Right cardiac atrium (tissue), 5 donors: ENCODE measurements at regions not wholly inside any gene's neighbourhood (a gene's known extent, or its start where the extent isn't known, plus 50 kb on each side); places are given as distances from the start of the nearest gene placed in this dataset.
"Not testable (repeated sequence)": the region's sequence is repeated elsewhere in the genome, so short reads cannot be mapped to it uniquely, and the experiment has no call there.

Source experiments
- ATAC-seq, 2 donors: fragments of 200-7000 bp; cut with Tn5 transposase; one replicate each; pipeline versions ENCODE4 v1.8.0 to v1.9.1; 2020; ENCODE audit warnings: moderate library complexity in 2 of 2, mild to moderate bottlenecking in 1 of 2
- DNase-seq, 3 donors: peaks; one replicate each; pipeline ENCODE4 v3.0.0-alpha.2; 2020
- H3K27ac ChIP-seq: one replicate; pipeline ENCODE4 v1.5.1; 2013; ENCODE audit warnings: mild to moderate bottlenecking, low read length, control low read depth, moderate library complexity
- H3K27me3 ChIP-seq: one replicate; pipeline ENCODE4 v1.6.1; 2013; ENCODE audit not compliant: control insufficient read depth, insufficient read depth
- H3K4me1 ChIP-seq: one replicate; pipeline ENCODE4 v1.6.1; 2013; ENCODE audit warnings: low read length; ENCODE audit not compliant: control insufficient read depth, insufficient read depth
- H3K4me3 ChIP-seq: one replicate; pipeline ENCODE4 v1.5.1; 2013; ENCODE audit warnings: low read length, control low read depth
- H3K9me3 ChIP-seq: one replicate; pipeline ENCODE4 v1.6.1; 2013; ENCODE audit warnings: low read length; ENCODE audit not compliant: control insufficient read depth
- WGBS: extraction: QIAGEN DNeasy Blood & Tissue Kit; methylation state at CpG from one replicate; pipeline ENCODE4 v1.1.7; 2013; 5-methylcytosine and 5-hydroxymethylcytosine counted together
- intact Hi-C, 4 donors: fragments of 100-400 bp; cut with DNase I; formaldehyde crosslinking; loops; one replicate each; pipeline versions ENCODE4 v1.11.0 to v1.14.0; 2022 to 2023
- donor health status: healthy with polysubstance abuse.
- donor health status: DM: no; HTN: yes; CAD: no.
- donor health status: DM: no; HTN: no; CAD: no.
- donor health status: DM: no; HTN: yes; CAD: no; lungs with severe emphysema.
- donor health status: DM: yes; HTN: yes; CAD: no.

- no peak overlapping the region for H3K27ac ChIP-seq
- WGBS = 41% methylated on average over 2 of the region's 2 CpGs
- intact Hi-C loops = no loop called here
- no peaks in the 10 kb centered on the region for H3K4me1 ChIP-seq
- DNase-seq = no peak
- no peaks in the 10 kb centered on the region for H3K9me3 ChIP-seq
- H3K4me3 ChIP-seq = no peak overlapping the region
- no peak for ATAC-seq
- H3K27me3 ChIP-seq = no peaks in the 10 kb centered on the region
These were observed 1816.2 kb upstream of the FLRT2 start for GRCh38 chr14:83713732-83714131.

DNA sequence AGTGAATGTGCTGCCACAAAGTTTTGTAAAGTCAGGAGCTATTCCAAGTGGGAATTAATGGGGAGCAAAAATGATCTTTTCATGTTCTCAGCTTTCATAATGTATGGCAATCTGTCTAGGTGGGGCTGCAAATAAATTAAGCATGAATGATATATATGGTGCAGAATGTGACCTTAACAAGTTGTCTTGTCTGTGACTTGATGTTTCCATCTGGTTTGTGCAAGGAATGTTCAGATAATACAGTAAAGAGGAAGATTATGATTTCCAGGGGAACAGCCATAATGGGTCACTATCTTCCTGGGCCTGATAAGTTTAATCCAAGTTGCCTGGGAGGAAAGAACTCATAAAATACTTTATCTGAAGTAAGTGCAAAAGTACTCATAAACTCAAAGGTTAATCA, 1815.8 kb upstream of the FLRT2 start:
- ATAC-seq = no peak
- intact Hi-C loops = no loop called here
- Histone ChIP-seq H3K9me3 (no peaks in the 10 kb centered on the region), H3K4me3 (no peak overlapping the region), H3K4me1 (no peaks in the 10 kb centered on the region), H3K27ac (no peak overlapping the region), H3K27me3 (no peaks in the 10 kb centered on the region)
- no peak for DNase-seq

DNA sequence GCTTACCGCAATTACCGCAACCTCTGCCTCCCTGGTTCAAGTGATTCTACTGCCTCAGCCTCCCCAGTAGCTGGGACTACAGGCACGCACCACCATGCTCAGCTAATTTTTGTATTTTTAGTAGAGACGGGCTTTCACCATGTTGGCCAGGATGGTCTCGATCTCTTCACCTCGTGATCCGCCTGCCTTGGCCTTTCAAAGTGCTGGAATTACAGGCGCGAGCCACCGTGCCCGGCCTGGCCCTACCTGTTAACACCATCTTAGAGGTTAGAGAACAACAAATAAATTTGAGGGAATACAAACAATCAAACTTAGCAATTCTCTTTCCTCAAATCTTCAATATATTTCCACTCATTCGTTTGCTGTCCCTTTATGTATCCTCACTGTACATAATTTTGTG, 1810.5 kb upstream of the FLRT2 start:
- H3K27ac ChIP-seq, H3K4me1 ChIP-seq, H3K27me3 ChIP-seq, H3K9me3 ChIP-seq, ATAC-seq, H3K4me3 ChIP-seq, DNase-seq, intact Hi-C loops: not testable (repeated sequence)
- 96% methylated on average over 12 of the region's 12 CpGs for WGBS

DNA sequence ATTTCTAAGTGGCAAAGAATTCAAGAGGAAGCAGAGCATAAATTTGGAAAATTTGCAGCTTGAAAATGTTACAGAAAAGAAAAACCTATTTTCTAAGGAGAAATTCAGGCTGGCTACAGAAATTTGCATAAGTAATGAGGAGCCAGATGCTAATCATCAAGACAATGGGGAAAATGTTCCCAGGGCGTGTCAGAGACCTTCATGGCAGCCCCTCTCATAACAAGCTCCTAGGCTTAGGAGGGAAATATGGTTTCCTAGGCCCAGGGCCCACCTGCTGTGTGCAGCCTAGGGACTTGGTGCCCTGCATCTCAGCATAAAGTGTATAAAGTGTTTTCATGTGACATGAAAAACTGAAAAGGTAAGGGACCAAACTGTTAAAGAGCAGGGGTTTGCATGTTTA, 1796.3 kb upstream of the FLRT2 start:
- no peaks in the 10 kb centered on the region for H3K4me1 ChIP-seq
- DNase-seq (no peak), ATAC-seq (no peak)
- H3K27me3 ChIP-seq = no peaks in the 10 kb centered on the region
- no peaks in the 10 kb centered on the region for H3K9me3 ChIP-seq
- intact Hi-C loops = no loop called here
- WGBS = 83% methylated on average over 1 of the region's 1 CpG
- H3K4me3 ChIP-seq = no peak overlapping the region
- H3K27ac ChIP-seq = no peak overlapping the region

DNA sequence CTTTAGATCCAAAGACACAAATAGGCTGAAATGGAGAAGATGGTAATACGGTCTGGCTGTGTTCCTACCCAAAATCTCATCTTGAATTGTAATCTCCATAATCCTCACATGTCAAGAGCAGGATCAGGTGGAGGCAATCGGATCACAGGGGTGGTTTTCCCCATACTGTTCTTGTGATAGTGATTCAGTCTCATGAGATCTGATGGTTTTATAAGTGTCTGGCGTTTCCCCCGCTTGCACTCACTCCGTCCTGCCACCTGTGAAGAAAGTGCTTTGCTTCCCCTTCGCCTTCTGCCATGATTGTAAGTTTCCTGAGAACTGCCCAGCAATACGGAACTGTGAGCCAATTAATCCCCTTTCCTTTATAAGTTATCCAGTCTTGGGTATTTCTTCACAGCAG, 1795.5 kb upstream of the FLRT2 start:
- peak in 1 of 3 donors; percentile 2 for DNase-seq
- Histone ChIP-seq H3K4me3 (no peak overlapping the region), H3K27ac (no peak overlapping the region), H3K27me3 (no peaks in the 10 kb centered on the region), H3K4me1 (no peaks in the 10 kb centered on the region), H3K9me3 (no peaks in the 10 kb centered on the region)
- intact Hi-C loops = no loop called here
- 78% methylated on average over 7 of the region's 7 CpGs for WGBS
- ATAC-seq = no peak

- H3K27me3 ChIP-seq = no peaks in the 10 kb centered on the region
- no peak for DNase-seq
- no peaks in the 10 kb centered on the region for H3K9me3 ChIP-seq
- no peak for ATAC-seq
- no peak overlapping the region for H3K4me3 ChIP-seq
- no peak overlapping the region for H3K27ac ChIP-seq
- 91% methylated on average over 3 of the region's 3 CpGs for WGBS
- intact Hi-C loops = no loop called here
- H3K4me1 ChIP-seq = no peaks in the 10 kb centered on the region
These were observed 1788.7 kb upstream of the FLRT2 start for GRCh38 chr14:83741269-83741668.

GRCh38 chr14:83744224-83744623, 1785.7 kb upstream of the FLRT2 start:
- ATAC-seq = no peak
- Histone ChIP-seq H3K4me3 (no peak overlapping the region), H3K27me3 (no peaks in the 10 kb centered on the region), H3K9me3 (no peaks in the 10 kb centered on the region), H3K27ac (no peak overlapping the region), H3K4me1 (no peaks in the 10 kb centered on the region)
- WGBS = 76% methylated on average over 1 of the region's 1 CpG
- no peak for DNase-seq
- intact Hi-C loops = no loop called here

DNA sequence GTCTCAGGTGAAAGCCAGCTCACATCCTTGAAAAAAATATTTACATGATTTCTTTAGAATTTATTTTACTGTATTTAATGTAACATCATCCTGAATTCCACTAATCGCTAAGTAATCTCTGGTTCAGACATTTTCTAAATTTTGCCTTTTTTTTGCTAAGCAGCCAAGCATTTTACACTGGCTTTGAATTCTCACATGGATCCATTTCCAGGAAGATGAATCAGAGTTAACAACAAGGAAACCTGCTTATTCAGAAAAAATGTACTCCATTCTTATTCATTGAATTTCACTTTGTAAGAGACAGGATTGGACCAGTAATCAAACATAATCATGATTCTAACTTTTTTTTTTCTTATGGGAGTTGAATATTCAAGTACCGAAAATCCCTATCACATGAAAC, 1785.1 kb upstream of the FLRT2 start:
- H3K4me3 ChIP-seq = no peak overlapping the region
- 95% methylated on average over 2 of the region's 2 CpGs for WGBS
- no peak for DNase-seq
- no peaks in the 10 kb centered on the region for H3K4me1 ChIP-seq
- H3K9me3 ChIP-seq = no peaks in the 10 kb centered on the region
- no peak for ATAC-seq
- no peak overlapping the region for H3K27ac ChIP-seq
- no peaks in the 10 kb centered on the region for H3K27me3 ChIP-seq
- intact Hi-C loops = no loop called here

DNA sequence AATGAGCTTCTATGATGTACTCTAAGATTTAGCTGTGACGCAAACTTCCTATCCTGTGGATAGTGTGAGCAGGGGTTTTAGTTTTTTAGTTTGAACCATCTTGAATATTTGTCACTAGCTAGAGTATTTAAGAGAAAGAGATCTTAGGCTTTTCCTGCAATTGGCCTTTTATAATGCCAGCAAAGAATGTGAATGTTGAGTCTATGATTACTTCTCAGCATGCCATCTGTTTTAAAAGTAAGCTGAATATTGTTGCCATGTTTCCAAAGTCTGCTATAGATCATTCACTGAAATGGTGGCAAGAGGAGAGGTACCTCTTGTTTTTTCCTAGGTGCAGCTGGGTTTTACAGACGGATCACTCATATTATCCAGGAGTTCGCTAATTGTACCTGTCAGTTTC, 1783.6 kb upstream of the FLRT2 start:
- Histone ChIP-seq H3K9me3 (no peaks in the 10 kb centered on the region), H3K4me1 (no peaks in the 10 kb centered on the region), H3K27ac (no peak overlapping the region), H3K4me3 (no peak overlapping the region), H3K27me3 (no peaks in the 10 kb centered on the region)
- 88% methylated on average over 3 of the region's 3 CpGs for WGBS
- ATAC-seq (no peak), DNase-seq (no peak)
- intact Hi-C loops = no loop called here

- WGBS = 46% methylated on average over 3 of the region's 3 CpGs
- Histone ChIP-seq H3K4me3 (no peak overlapping the region), H3K4me1 (no peaks in the 10 kb centered on the region), H3K27ac (no peak overlapping the region), H3K9me3 (no peaks in the 10 kb centered on the region), H3K27me3 (no peaks in the 10 kb centered on the region)
- DNase-seq = no peak
- ATAC-seq = no peak
- intact Hi-C loops = no loop called here
These were observed 1772.0 kb upstream of the FLRT2 start for GRCh38 chr14:83757916-83758315.

DNA sequence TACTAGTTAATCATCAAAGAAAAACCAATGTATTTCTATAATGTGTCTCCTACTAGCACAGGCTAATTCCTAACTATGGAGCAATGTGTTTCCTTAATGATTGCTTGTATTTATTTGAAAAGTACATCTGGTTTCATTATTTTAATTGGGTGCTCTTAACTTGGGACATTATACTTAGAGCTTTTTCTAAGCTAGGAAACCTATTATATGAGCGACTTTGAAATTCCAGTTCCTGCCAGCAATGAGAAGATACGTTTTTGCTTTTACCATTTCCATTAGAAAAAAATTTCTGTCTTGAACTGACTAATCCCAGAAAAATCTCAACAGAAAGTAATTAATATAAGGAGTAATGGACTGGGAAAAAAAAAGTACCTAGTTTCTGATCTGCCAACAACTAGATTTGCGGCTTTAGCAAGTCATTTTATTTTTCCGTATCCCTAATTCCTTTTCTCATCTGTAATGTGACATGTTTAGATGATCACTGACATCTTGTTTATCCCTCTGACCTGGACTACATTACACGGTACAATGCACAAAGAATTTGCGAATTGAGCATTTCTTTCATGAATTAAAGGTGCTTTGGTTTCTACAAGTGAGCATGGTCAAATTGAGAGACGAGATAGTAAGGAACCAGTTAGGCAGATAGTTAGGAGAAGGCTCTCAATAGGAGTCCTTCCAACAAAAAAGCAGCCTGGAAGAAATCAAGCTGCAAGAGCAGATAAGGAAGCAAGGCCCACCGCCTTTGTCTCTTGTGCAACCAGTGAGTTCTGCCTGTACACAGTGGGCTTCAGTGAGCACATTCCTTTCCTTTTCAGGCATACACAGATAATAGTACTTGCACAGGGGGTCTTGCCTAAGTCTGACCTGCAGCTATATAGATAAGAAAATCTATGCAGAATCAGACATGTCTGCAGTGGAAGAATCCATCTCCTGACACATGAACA, 1765.0 kb upstream of the FLRT2 start:
- Histone ChIP-seq H3K27me3 (no peaks in the 10 kb centered on the region), H3K4me3 (no peak overlapping the region), H3K27ac (no peak overlapping the region), H3K9me3 (no peaks in the 10 kb centered on the region), H3K4me1 (no peaks in the 10 kb centered on the region)
- DNase-seq = no peak
- 87% methylated on average over 8 of the region's 8 CpGs for WGBS
- intact Hi-C loops = no loop called here
- no peak for ATAC-seq

DNA sequence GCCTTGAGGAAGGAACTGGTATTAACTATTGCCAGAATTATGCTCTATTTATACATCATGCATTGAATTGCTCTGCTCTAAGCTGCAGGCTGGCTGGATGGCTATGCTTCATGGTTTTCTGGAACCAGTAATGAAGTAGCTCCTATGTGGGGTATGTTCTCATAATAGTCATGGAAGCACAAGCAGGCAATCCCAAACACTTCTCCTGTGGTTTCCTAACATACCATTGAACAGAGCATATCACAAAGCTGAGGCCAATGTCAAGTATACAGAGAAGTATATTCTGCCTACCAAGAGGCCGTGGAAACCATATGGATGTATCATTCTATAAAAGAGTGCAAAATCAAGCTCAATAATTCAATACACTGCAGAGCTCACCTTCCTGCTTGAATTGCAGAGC, 1752.4 kb upstream of the FLRT2 start:
- Histone ChIP-seq H3K9me3 (no peaks in the 10 kb centered on the region), H3K4me1 (no peaks in the 10 kb centered on the region), H3K4me3 (no peak overlapping the region), H3K27me3 (no peaks in the 10 kb centered on the region), H3K27ac (no peak overlapping the region)
- DNase-seq (no peak), ATAC-seq (no peak)
- intact Hi-C loops = no loop called here
- 100% methylated on average over 1 of the region's 1 CpG for WGBS
